ENCODE measurements at regions not wholly inside any gene's neighbourhood (a gene's known extent, or its start where the extent isn't known, plus 50 kb on each side); places are given as distances from the start of the nearest gene placed in this dataset.

DNA sequence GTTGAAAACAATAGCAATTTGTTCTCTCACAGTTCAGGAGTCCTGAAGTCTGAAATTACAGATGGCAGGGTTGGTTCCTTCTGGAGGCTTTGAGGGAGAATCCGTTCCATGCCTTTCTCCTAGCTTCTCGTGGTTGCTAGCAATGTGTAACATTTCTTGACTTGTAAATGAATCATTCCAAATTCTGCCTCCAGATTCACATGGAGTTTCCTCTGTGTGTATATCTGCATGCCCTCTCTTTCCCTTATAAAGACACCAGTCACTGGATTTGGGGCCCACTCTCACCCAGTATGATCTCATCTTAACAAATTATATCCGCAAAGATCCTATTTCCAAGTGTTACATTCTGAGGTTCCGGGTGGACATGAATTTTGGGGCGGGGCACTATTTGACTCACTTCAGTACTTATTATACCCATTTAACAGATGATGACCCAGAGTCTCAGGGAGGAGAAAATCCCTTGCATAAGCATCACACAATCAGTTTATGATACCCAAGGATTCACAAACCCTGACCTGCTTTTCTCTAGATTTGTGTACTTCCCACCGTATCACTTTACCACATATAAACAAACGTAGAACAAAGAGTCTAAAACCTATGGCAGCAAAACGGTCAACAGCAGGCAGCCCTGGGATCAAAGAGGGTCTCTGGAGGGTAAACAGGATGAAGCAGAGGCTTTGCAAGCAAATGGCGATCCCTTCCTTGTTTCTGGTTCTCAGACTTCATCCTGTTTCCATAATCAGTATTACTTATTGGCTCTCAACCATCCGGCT, 93.7 kb downstream of the C9orf152 start:
- TF ChIP-seq, protein P1, sequence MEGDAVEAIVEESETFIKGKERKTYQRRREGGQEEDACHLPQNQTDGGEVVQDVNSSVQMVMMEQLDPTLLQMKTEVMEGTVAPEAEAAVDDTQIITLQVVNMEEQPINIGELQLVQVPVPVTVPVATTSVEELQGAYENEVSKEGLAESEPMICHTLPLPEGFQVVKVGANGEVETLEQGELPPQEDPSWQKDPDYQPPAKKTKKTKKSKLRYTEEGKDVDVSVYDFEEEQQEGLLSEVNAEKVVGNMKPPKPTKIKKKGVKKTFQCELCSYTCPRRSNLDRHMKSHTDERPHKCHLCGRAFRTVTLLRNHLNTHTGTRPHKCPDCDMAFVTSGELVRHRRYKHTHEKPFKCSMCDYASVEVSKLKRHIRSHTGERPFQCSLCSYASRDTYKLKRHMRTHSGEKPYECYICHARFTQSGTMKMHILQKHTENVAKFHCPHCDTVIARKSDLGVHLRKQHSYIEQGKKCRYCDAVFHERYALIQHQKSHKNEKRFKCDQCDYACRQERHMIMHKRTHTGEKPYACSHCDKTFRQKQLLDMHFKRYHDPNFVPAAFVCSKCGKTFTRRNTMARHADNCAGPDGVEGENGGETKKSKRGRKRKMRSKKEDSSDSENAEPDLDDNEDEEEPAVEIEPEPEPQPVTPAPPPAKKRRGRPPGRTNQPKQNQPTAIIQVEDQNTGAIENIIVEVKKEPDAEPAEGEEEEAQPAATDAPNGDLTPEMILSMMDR (IDR thresholded peaks at IDR 0.05; ENCODE audit: insufficient read depth, low read depth, low read length) = no peak
- no peak for TF ChIP-seq EZH2 (IDR thresholded peaks at IDR 0.05; ENCODE audit: insufficient read depth, low read length)
